K562 (cell line): ENCODE measurements at regions not wholly inside any gene's neighbourhood (a gene's known extent, or its start where the extent isn't known, plus 50 kb on each side); places are given as distances from the start of the nearest gene placed in this dataset.

Experiments
- ATAC-seq: fragments of 200-7000 bp; cut with Tn5 transposase; 3 replicates; pipeline ENCODE4 v1.9.1; 2020; ENCODE audit warnings: moderate library complexity
- BruUV-seq: library from RNA; stranded (reverse); fragments of 400-500 nt; replicated peaks from 2 replicates; lab custom pipeline; 2021; lab: Mats Ljungman, UMichigan
- CTCF ChIA-PET: fragments of 300-600 bp; formaldehyde crosslinking; extraction: SDS; loops from one replicate; lab custom pipeline; 2021; ENCODE audit warnings: low intra/inter-chr PET ratio; lab: Yijun Ruan, JAX
- POLR2A ChIA-PET: fragments of 300-600, 350-650 bp; sonication (Branson Sonifier 250); formaldehyde crosslinking; extraction: SDS; loops from one replicate; lab custom pipeline; 2021; ENCODE audit warnings: antibody characterized with exemption, inconsistent platforms; lab: Yijun Ruan, JAX
- DNase-seq, 4 experiments: peaks; one replicate each; pipeline versions ENCODE4 v3.0.0 to v3.0.0-alpha.2; 2011 to 2018; ENCODE audit warnings: low spot score in 3 of 4, mixed read lengths in 3 of 4; ENCODE audit errors: extremely low read depth in 1 of 4
- FAIRE-seq: peaks from 2 replicates; lab custom pipeline; 2011; peaks lifted over from hg19 to GRCh38; lab: Jason Lieb, UNC
- H2AFZ ChIP-seq: 2 replicates; pipeline ENCODE4 v1.6.0; 2011; ENCODE audit warnings: low read depth, low read length, control low read depth, inconsistent platforms
- H3K27ac ChIP-seq: fragments of 200-600 bp; 3 replicates; pipeline ENCODE4 v1.8.0; 2011; ENCODE audit warnings: low read depth, mild to moderate bottlenecking, control low read depth, inconsistent platforms, low read length, moderate library complexity, mixed read lengths; ENCODE audit errors: extremely low read depth
- H3K27me3 ChIP-seq, 2 experiments: fragments of 300-600 bp in 1 of 2; 2 replicates in 1 of 2; 3 replicates in 1 of 2; pipeline versions ENCODE4 v1.6.0 to v1.8.0; 2011; ENCODE audit warnings: inconsistent platforms in 2 of 2, low read length in 2 of 2, mild to moderate bottlenecking in 1 of 2, mixed read lengths in 1 of 2, moderate library complexity in 1 of 2; ENCODE audit not compliant: control insufficient read depth in 2 of 2, insufficient read depth in 2 of 2
- H3K36me3 ChIP-seq: fragments of 300-600 bp; 3 replicates; pipeline ENCODE4 v1.8.0; 2011; ENCODE audit warnings: mild to moderate bottlenecking, low read length, inconsistent platforms; ENCODE audit not compliant: control insufficient read depth, insufficient read depth
- H3K4me1 ChIP-seq, 2 experiments: fragments of 200-600 bp in 1 of 2; replicated peaks in 1 of 2; 2 replicates in 1 of 2; 3 replicates in 1 of 2; pipeline versions ENCODE4 v1.5.1 to v1.8.0; 2011; ENCODE audit warnings: inconsistent platforms in 2 of 2, low read length in 2 of 2, mild to moderate bottlenecking in 1 of 2, mixed read lengths in 1 of 2, moderate library complexity in 1 of 2; ENCODE audit not compliant: control insufficient read depth in 2 of 2, insufficient read depth in 2 of 2
- H3K4me2 ChIP-seq: 2 replicates; pipeline ENCODE4 v1.6.1; 2011; ENCODE audit warnings: low read length, control low read depth, inconsistent platforms, mixed read lengths; ENCODE audit not compliant: insufficient read depth
- H3K4me3 ChIP-seq: fragments of 200-600 bp; sonication (generic), shearing (Covaris generic); 2 replicates; pipeline ENCODE4 v1.5.1; 2016; ENCODE audit warnings: control low read depth, inconsistent platforms
- H3K79me2 ChIP-seq: fragments of 200-600 bp; 3 replicates; pipeline ENCODE4 v1.8.0; 2011; ENCODE audit warnings: low read length, inconsistent platforms; ENCODE audit not compliant: control insufficient read depth, insufficient read depth
- H3K9ac ChIP-seq, 2 experiments: 2 replicates each; pipeline versions ENCODE4 v1.6.0 to v1.6.1; 2011; ENCODE audit warnings: low read depth in 2 of 2, low read length in 2 of 2, control low read depth in 1 of 2, inconsistent platforms in 1 of 2, mild to moderate bottlenecking in 1 of 2, mixed read lengths in 1 of 2; ENCODE audit not compliant: insufficient read depth in 1 of 2
- H3K9me1 ChIP-seq: one replicate; pipeline ENCODE4 v1.6.0; 2011; ENCODE audit warnings: inconsistent platforms, mild to moderate bottlenecking, low read length, moderate library complexity; ENCODE audit not compliant: control insufficient read depth, insufficient read depth
- H3K9me3 ChIP-seq: replicated peaks from 2 replicates; pipeline ENCODE4 v1.5.1; 2011; ENCODE audit warnings: low read depth, low read length, inconsistent platforms; ENCODE audit not compliant: control insufficient read depth, insufficient read depth
- H4K20me1 ChIP-seq: replicated peaks from 2 replicates; pipeline ENCODE4 v1.6.1; 2011; ENCODE audit warnings: low read length, inconsistent platforms, mixed read lengths; ENCODE audit not compliant: control insufficient read depth, insufficient read depth
- ARID2 ChIP-seq: fragments of 450-650 bp; IDR thresholded peaks from 2 replicates; pipeline ENCODE4 v1.6.1; 2017; ENCODE audit warnings: antibody characterized with exemption, mild to moderate bottlenecking
- C11orf30 ChIP-seq: fragments of 450-650 bp; IDR thresholded peaks from 2 replicates; pipeline ENCODE4 v1.6.1; 2016; ENCODE audit warnings: low read depth, mild to moderate bottlenecking
- E4F1 ChIP-seq: fragments of 250-450 bp; sonication (Bioruptor Pico); IDR thresholded peaks from 2 replicates; pipeline ENCODE4 v1.5.0; 2021; ENCODE audit warnings: mild to moderate bottlenecking, borderline replicate concordance
- MIER1 ChIP-seq: fragments of 450-650 bp; IDR thresholded peaks from 2 replicates; pipeline ENCODE4 v1.6.1; 2016; ENCODE audit warnings: antibody characterized with exemption, mild to moderate bottlenecking, low read depth
- MNT ChIP-seq, 2 experiments: fragments of 450-650 bp; conservative IDR thresholded peaks; 2 replicates each; pipeline ENCODE4 v1.6.1; 2017; ENCODE audit warnings: mild to moderate bottlenecking in 2 of 2, moderate library complexity in 2 of 2
- MXI1 ChIP-seq: IDR thresholded peaks from 2 replicates; pipeline ENCODE4 v1.6.1; 2011; ENCODE audit warnings: low read depth, mild to moderate bottlenecking, improper control_type of control experiment, low read length
- SMARCA4 ChIP-seq: fragments of 450-650 bp; IDR thresholded peaks from 2 replicates; pipeline ENCODE4 v1.6.1; 2016
- SMARCB1 ChIP-seq: IDR thresholded peaks from 2 replicates; pipeline ENCODE4 v1.6.1; 2011; ENCODE audit warnings: improper control_type of control experiment, low read depth; ENCODE audit not compliant: insufficient read length
- TOE1 ChIP-seq, 2 experiments: fragments of 450-650 bp in 1 of 2; sonication (generic) in 1 of 2; formaldehyde crosslinking in 1 of 2; IDR thresholded peaks; 2 replicates each; pipeline versions ENCODE4 v1.7.1 to v1.8.0; 2016 to 2022; ENCODE audit warnings: borderline replicate concordance in 2 of 2, mild to moderate bottlenecking in 2 of 2, antibody characterized with exemption in 1 of 2, inconsistent platforms in 1 of 2, low read depth in 1 of 2, missing genetic modification reagents in 1 of 2, moderate library complexity in 1 of 2
- ZFP1 ChIP-seq: fragments of 450-650 bp; formaldehyde crosslinking; IDR thresholded peaks from 2 replicates; pipeline ENCODE4 v1.4.0; 2020; ENCODE audit warnings: mild to moderate bottlenecking, mixed read lengths
- ZNF551 ChIP-seq: fragments of 250-450 bp; sonication (Bioruptor Pico); IDR thresholded peaks from 2 replicates; pipeline ENCODE4 v1.5.0; 2021; ENCODE audit warnings: mild to moderate bottlenecking, moderate library complexity
- ZNF696 ChIP-seq: fragments of 250-450 bp; sonication (Bioruptor Pico); conservative IDR thresholded peaks from 2 replicates; pipeline ENCODE4 v1.4.0; 2020; ENCODE audit warnings: mild to moderate bottlenecking, moderate library complexity
- ZNF778 ChIP-seq: fragments of 450-650 bp; formaldehyde crosslinking; IDR thresholded peaks from 2 replicates; pipeline ENCODE4 v1.4.0; 2020; ENCODE audit warnings: mild to moderate bottlenecking, moderate library complexity
- ZNF780A ChIP-seq: fragments of 250-450 bp; sonication (Bioruptor Pico); IDR thresholded peaks from 2 replicates; pipeline ENCODE4 v1.5.0; 2021; ENCODE audit warnings: mild to moderate bottlenecking
- WGBS: fragments of 100-300 bp; shearing (Covaris generic); methylation state at CpG from one replicate; pipeline ENCODE4 v1.1.6; 2016; ENCODE audit warnings: low coverage, mixed read lengths; ENCODE audit not compliant: insufficient coverage; ENCODE audit errors: missing lambda C conversion rate; 5-methylcytosine and 5-hydroxymethylcytosine counted together
- in situ Hi-C: fragments of 300-500 bp; cut with MboI; formaldehyde crosslinking; loops from 4 replicates; pipeline ENCODE4 v1.15.0; 2018; ENCODE audit warnings: inconsistent platforms, mixed read lengths
- intact Hi-C: fragments of 100-400 bp; cut with micrococcal nuclease; formaldehyde crosslinking; loops from 2 replicates; pipeline ENCODE4 v1.14.2; 2022

- no peaks in the 10 kb centered on the region for H3K79me2 ChIP-seq
- ChIA-PET CTCF (no interaction called here), POLR2A (no interaction called here)
- in situ Hi-C loops, result no loop called here
- H2AFZ ChIP-seq, result no peak overlapping the region
- DNase-seq (no peak), FAIRE-seq (no peak), ATAC-seq (no peak)
- WGBS, result 2% methylated on average over 2 of the region's 2 CpGs
- no peaks in the 10 kb centered on the region for H3K4me1 ChIP-seq
- H3K4me2 ChIP-seq, result no peak overlapping the region
- H3K27ac ChIP-seq, result no peak overlapping the region
- no peaks in the 10 kb centered on the region for H3K9me1 ChIP-seq
- TF ChIP-seq ZNF780A (CRISPR knock-in tag) (no peak), ZNF696 (CRISPR knock-in tag) (no peak), ZNF778 (CRISPR knock-in tag) (no peak), TOE1 (IDR thresholded peaks at IDR 0.05; ENCODE audit: borderline replicate concordance) (no peak), TOE1 (CRISPR knock-in tag; IDR thresholded peaks at IDR 0.05; ENCODE audit: borderline replicate concordance, low read depth) (no peak), ZFP1 (no peak), MXI1 (no peak), ARID2 (no peak), SMARCA4 (no peak), ZNF551 (CRISPR knock-in tag) (no peak), SMARCB1 (no peak), C11orf30 (no peak), MNT (conservative IDR thresholded peaks at IDR 0.05) (no peak), E4F1 (CRISPR knock-in tag) (no peak), MIER1 (no peak)
- TF ChIP-seq, all 486 proteins: peak for 0
- Histone ChIP-seq H3K4me3 (no peak overlapping the region), H3K27me3 (no peaks in the 10 kb centered on the region), H3K36me3 (no peaks in the 10 kb centered on the region), H3K9me3 (no peaks in the 10 kb centered on the region; the same call in none of the 2 replicates), H4K20me1 (no peaks in the 10 kb centered on the region), H3K9ac (no peak overlapping the region)
- BruUV-seq, result no TSS peak
- intact Hi-C loops, result no loop called here
Measured at GRCh38 chr1:198934426-198934825, 295.6 kb downstream of the PTPRC start.
